ENCODE measurements at regions not wholly inside any gene's neighbourhood (a gene's known extent, or its start where the extent isn't known, plus 50 kb on each side); places are given as distances from the start of the nearest gene placed in this dataset.

- TF ChIP-seq EED (CRISPR knock-in tag; IDR thresholded peaks at IDR 0.05), result no peak
- TF ChIP-seq HNRNPUL1 (IDR thresholded peaks at IDR 0.05; ENCODE audit: low read depth, low read length), result no peak
- no peak for TF ChIP-seq SRSF9 (IDR thresholded peaks at IDR 0.05; ENCODE audit: borderline replicate concordance, insufficient read depth, low read depth, low read length, poor library complexity, severe bottlenecking)
- no peak for TF ChIP-seq CTCF (CRISPR knock-in tag; IDR thresholded peaks at IDR 0.05)
- TF ChIP-seq, protein P1, sequence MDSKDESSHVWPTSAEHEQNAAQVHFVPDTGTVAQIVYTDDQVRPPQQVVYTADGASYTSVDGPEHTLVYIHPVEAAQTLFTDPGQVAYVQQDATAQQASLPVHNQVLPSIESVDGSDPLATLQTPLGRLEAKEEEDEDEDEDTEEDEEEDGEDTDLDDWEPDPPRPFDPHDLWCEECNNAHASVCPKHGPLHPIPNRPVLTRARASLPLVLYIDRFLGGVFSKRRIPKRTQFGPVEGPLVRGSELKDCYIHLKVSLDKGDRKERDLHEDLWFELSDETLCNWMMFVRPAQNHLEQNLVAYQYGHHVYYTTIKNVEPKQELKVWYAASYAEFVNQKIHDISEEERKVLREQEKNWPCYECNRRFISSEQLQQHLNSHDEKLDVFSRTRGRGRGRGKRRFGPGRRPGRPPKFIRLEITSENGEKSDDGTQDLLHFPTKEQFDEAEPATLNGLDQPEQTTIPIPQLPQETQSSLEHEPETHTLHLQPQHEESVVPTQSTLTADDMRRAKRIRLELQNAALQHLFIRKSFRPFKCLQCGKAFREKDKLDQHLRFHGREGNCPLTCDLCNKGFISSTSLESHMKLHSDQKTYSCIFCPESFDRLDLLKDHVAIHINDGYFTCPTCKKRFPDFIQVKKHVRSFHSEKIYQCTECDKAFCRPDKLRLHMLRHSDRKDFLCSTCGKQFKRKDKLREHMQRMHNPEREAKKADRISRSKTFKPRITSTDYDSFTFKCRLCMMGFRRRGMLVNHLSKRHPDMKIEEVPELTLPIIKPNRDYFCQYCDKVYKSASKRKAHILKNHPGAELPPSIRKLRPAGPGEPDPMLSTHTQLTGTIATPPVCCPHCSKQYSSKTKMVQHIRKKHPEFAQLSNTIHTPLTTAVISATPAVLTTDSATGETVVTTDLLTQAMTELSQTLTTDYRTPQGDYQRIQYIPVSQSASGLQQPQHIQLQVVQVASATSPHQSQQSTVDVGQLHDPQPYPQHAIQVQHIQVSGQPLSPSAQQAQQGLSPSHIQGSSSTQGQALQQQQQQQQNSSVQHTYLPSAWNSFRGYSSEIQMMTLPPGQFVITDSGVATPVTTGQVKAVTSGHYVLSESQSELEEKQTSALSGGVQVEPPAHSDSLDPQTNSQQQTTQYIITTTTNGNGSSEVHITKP (CRISPR knock-in tag; IDR thresholded peaks at IDR 0.05; ENCODE audit: low read depth), result no peak
- TF ChIP-seq KLF6 (CRISPR knock-in tag; IDR thresholded peaks at IDR 0.05), result no peak
- TF ChIP-seq JUND (CRISPR knock-in tag; IDR thresholded peaks at IDR 0.05), result no peak
- TF ChIP-seq YY1 (IDR thresholded peaks at IDR 0.05; ENCODE audit: insufficient read depth, insufficient replicate concordance, low read depth, low read length), result no peak
- no peak for TF ChIP-seq BRCA1 (CRISPR knock-in tag; IDR thresholded peaks at IDR 0.05)
- TF ChIP-seq HNRNPK (IDR thresholded peaks at IDR 0.05; ENCODE audit: low read depth, low read length, poor library complexity, severe bottlenecking), result no peak
- TF ChIP-seq MEF2D (CRISPR knock-in tag; IDR thresholded peaks at IDR 0.05), result no peak
Measured at GRCh38 chr2:19114754-19115231, 243.6 kb downstream of the OSR1 start.
